ENCODE measurements at regions not wholly inside any gene's neighbourhood (a gene's known extent, or its start where the extent isn't known, plus 50 kb on each side); places are given as distances from the start of the nearest gene placed in this dataset.

DNA sequence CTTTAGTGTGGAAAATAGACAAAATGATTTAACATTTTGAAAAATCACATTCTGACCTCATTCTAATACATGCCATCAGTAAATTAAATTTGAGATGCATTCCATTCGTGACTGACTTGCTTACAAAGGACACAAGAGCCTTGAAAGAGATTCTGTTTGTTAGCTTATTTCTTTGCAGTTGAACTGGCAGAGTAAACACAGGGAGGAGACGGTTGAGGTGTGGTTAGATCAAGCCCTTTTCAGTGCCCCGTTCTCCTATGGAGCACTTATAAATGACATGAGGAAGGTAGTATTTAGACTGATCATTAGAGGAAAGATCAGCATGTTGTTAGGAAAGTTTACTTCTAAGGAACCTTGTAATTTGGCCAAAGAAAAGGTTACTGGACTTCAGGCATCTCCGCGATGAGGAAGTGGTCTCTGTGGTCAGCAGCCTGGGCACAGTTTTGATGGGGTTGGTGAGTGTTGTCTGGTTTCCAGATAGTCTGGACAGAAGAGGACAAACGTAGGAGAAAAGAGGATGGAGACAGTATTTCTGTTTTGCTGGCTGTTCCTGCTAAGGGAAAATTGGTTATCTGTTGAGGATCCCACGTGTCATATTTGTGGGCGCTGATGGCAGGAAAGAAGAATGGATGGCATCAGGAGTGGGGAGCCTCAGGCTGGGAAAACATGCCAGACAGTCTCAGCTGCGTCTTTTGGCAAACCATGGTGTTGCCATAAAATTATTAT, 328.9 kb upstream of the TBL1XR1 start:
- no peaks in the 10 kb centered on the region for H4K20me1 ChIP-seq (ENCODE audit: insufficient read depth, low read length)
- ATAC-seq (peak; percentile 55), DNase-seq (ENCODE audit: low spot score) (peak; percentile 54), FAIRE-seq (peak; percentile 15)
- peak overlapping the region; percentile 18 for H2AFZ ChIP-seq (ENCODE audit: low read length)
- no peak overlapping the region for H3K9ac ChIP-seq (ENCODE audit: insufficient read depth, low read depth, low read length)
- intact Hi-C loops (cut with micrococcal nuclease; ENCODE audit: unreplicated experiment) = no loop called here
- no TSS peak for BruUV-seq (replicated peaks)
- POLR2A ChIA-PET = no interaction called here
- 58% methylated on average over 9 of the region's 9 CpGs for WGBS (ENCODE audit: low lambda C conversion rate)
- CTCF ChIA-PET (ENCODE audit: low intra/inter-chr PET ratio, low total read pairs) = no interaction called here
- H3K36me3 ChIP-seq (replicated peaks in 1 of 2; ENCODE audit: control insufficient read depth in 1 of 2, insufficient read depth in 2 of 2, low read length in 2 of 2) = no peaks in the 10 kb centered on the region
- H3K9me3 ChIP-seq (ENCODE audit: low read length) = no peaks in the 10 kb centered on the region
- peak overlapping the region; percentile 25; the same call in 1 of the 2 replicates for H3K4me2 ChIP-seq (ENCODE audit: low read depth, low read length)
- no peaks in the 10 kb centered on the region for H3K27me3 ChIP-seq (ENCODE audit: control insufficient read depth in 1 of 2, insufficient read depth in 2 of 2, low read length in 2 of 2)
- no peak overlapping the region for H3K4me3 ChIP-seq (replicated peaks in 1 of 3; ENCODE audit: insufficient read depth in 1 of 3, low read depth in 2 of 3, low read length in 3 of 3)
- H3K27ac ChIP-seq (ENCODE audit: extremely low read length, insufficient read depth, low read length) = no peak overlapping the region
- in situ Hi-C loops (cut with HindIII; ENCODE audit: extremely low pct_ligation_motif_present, low pct_unique_long_range_greater_than_20kb) = no loop called here
- no peaks in the 10 kb centered on the region for H3K79me2 ChIP-seq (ENCODE audit: insufficient read depth, low read length)
- peaks cover 76% of the 10 kb centered on the region for H3K4me1 ChIP-seq (ENCODE audit: insufficient read depth, low read length)
- TF ChIP-seq BHLHE40 (IDR thresholded peaks at IDR 0.05; ENCODE audit: low read length) = no peak
- TF ChIP-seq, protein P1, sequence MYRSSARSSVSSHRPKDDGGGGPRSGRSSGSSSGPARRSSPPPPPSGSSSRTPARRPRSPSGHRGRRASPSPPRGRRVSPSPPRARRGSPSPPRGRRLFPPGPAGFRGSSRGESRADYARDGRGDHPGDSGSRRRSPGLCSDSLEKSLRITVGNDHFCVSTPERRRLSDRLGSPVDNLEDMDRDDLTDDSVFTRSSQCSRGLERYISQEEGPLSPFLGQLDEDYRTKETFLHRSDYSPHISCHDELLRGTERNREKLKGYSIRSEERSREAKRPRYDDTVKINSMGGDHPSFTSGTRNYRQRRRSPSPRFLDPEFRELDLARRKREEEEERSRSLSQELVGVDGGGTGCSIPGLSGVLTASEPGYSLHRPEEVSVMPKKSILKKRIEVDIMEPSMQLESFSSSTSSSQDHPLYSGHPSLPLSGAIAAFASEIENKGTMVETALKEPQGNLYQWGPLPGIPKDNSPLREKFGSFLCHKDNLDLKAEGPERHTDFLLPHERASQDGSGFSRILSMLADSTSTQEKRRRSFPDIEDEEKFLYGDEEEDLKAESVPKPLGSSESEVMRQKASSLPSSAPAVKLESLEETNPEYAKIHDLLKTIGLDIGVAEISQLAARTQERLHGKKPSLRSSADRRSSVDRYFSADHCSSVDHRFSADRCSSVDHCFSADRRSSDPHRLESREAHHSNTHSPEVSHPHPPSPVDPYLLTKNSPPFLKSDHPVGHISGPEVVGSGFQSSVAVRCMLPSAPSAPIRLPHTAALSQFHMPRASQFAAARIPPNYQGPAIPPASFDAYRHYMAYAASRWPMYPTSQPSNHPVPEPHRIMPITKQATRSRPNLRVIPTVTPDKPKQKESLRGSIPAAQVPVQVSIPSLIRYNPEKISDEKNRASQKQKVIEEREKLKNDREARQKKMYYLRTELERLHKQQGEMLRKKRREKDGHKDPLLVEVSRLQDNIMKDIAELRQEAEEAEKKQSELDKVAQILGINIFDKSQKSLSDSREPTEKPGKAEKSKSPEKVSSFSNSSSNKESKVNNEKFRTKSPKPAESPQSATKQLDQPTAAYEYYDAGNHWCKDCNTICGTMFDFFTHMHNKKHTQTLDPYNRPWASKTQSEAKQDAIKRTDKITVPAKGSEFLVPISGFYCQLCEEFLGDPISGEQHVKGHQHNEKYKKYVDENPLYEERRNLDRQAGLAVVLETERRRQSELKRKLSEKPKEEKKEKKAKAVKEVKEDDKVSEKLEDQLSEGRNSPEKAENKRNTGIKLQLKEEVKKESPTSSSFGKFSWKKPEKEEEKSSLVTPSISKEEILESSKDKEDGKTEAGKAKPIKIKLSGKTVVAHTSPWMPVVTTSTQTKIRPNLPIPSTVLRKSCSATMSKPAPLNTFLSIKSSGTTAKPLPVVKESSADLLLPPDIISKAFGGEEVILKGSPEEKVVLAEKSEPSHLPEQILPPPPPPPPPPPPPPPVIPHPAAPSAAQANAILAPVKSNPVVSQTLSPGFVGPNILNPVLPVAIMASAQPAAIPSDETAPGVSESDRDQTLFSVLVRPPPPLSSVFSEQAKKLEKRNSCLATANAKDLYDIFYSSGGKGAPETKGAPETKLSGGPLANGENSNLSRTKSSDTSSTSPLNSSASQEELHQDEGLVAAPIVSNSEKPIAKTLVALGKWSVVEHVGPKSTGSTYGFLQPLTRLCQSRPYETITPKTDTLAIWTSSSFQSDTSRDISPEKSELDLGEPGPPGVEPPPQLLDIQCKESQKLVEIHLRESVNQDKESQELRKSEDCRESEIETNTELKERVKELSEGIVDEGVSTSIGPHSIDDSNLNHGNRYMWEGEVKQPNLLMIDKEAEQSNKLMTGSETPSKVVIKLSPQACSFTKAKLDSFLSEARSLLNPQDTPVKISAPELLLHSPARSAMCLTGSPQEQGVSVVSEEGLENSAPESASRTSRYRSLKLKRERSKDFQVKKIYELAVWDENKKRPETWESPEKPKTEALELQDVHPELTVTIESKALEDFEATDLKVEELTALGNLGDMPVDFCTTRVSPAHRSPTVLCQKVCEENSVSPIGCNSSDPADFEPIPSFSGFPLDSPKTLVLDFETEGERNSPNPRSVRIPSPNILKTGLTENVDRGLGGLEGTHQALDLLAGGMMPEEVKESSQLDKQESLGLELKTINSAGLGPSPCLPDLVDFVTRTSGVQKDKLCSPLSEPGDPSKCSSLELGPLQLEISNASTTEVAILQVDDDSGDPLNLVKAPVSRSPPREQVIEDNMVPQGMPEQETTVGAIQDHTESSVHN (CRISPR knock-in tag; IDR thresholded peaks at IDR 0.05) = no peak
- TF ChIP-seq ATF1 (CRISPR knock-in tag; IDR thresholded peaks at IDR 0.05) = no peak
- TF ChIP-seq, protein P2, sequence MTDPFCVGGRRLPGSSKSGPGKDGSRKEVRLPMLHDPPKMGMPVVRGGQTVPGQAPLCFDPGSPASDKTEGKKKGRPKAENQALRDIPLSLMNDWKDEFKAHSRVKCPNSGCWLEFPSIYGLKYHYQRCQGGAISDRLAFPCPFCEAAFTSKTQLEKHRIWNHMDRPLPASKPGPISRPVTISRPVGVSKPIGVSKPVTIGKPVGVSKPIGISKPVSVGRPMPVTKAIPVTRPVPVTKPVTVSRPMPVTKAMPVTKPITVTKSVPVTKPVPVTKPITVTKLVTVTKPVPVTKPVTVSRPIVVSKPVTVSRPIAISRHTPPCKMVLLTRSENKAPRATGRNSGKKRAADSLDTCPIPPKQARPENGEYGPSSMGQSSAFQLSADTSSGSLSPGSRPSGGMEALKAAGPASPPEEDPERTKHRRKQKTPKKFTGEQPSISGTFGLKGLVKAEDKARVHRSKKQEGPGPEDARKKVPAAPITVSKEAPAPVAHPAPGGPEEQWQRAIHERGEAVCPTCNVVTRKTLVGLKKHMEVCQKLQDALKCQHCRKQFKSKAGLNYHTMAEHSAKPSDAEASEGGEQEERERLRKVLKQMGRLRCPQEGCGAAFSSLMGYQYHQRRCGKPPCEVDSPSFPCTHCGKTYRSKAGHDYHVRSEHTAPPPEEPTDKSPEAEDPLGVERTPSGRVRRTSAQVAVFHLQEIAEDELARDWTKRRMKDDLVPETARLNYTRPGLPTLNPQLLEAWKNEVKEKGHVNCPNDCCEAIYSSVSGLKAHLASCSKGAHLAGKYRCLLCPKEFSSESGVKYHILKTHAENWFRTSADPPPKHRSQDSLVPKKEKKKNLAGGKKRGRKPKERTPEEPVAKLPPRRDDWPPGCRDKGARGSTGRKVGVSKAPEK (CRISPR knock-in tag; IDR thresholded peaks at IDR 0.05; ENCODE audit: borderline replicate concordance) = no peak
- TF ChIP-seq, protein P3, sequence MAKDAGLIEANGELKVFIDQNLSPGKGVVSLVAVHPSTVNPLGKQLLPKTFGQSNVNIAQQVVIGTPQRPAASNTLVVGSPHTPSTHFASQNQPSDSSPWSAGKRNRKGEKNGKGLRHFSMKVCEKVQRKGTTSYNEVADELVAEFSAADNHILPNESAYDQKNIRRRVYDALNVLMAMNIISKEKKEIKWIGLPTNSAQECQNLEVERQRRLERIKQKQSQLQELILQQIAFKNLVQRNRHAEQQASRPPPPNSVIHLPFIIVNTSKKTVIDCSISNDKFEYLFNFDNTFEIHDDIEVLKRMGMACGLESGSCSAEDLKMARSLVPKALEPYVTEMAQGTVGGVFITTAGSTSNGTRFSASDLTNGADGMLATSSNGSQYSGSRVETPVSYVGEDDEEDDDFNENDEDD (CRISPR knock-in tag; IDR thresholded peaks at IDR 0.05; ENCODE audit: borderline replicate concordance) = no peak
- TF ChIP-seq, protein P4, sequence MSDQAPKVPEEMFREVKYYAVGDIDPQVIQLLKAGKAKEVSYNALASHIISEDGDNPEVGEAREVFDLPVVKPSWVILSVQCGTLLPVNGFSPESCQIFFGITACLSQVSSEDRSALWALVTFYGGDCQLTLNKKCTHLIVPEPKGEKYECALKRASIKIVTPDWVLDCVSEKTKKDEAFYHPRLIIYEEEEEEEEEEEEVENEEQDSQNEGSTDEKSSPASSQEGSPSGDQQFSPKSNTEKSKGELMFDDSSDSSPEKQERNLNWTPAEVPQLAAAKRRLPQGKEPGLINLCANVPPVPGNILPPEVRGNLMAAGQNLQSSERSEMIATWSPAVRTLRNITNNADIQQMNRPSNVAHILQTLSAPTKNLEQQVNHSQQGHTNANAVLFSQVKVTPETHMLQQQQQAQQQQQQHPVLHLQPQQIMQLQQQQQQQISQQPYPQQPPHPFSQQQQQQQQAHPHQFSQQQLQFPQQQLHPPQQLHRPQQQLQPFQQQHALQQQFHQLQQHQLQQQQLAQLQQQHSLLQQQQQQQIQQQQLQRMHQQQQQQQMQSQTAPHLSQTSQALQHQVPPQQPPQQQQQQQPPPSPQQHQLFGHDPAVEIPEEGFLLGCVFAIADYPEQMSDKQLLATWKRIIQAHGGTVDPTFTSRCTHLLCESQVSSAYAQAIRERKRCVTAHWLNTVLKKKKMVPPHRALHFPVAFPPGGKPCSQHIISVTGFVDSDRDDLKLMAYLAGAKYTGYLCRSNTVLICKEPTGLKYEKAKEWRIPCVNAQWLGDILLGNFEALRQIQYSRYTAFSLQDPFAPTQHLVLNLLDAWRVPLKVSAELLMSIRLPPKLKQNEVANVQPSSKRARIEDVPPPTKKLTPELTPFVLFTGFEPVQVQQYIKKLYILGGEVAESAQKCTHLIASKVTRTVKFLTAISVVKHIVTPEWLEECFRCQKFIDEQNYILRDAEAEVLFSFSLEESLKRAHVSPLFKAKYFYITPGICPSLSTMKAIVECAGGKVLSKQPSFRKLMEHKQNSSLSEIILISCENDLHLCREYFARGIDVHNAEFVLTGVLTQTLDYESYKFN (CRISPR knock-in tag; conservative IDR thresholded peaks at IDR 0.05) = peak; percentile 34
- no peak for TF ChIP-seq ZNF562 (CRISPR knock-in tag; IDR thresholded peaks at IDR 0.05; ENCODE audit: borderline replicate concordance)
